HG03354 (cell line): ENCODE measurements at regions not wholly inside any gene's neighbourhood (a gene's known extent, or its start where the extent isn't known, plus 50 kb on each side); places are given as distances from the start of the nearest gene placed in this dataset.

ENCODE experiments used
- ATAC-seq: cut with Tn5 transposase; IDR thresholded peaks from one replicate; pipeline ENCODE4 v1.9.1; 2021; ENCODE audit warnings: mild to moderate bottlenecking; ENCODE audit not compliant: unreplicated experiment, poor library complexity, severe bottlenecking

DNA sequence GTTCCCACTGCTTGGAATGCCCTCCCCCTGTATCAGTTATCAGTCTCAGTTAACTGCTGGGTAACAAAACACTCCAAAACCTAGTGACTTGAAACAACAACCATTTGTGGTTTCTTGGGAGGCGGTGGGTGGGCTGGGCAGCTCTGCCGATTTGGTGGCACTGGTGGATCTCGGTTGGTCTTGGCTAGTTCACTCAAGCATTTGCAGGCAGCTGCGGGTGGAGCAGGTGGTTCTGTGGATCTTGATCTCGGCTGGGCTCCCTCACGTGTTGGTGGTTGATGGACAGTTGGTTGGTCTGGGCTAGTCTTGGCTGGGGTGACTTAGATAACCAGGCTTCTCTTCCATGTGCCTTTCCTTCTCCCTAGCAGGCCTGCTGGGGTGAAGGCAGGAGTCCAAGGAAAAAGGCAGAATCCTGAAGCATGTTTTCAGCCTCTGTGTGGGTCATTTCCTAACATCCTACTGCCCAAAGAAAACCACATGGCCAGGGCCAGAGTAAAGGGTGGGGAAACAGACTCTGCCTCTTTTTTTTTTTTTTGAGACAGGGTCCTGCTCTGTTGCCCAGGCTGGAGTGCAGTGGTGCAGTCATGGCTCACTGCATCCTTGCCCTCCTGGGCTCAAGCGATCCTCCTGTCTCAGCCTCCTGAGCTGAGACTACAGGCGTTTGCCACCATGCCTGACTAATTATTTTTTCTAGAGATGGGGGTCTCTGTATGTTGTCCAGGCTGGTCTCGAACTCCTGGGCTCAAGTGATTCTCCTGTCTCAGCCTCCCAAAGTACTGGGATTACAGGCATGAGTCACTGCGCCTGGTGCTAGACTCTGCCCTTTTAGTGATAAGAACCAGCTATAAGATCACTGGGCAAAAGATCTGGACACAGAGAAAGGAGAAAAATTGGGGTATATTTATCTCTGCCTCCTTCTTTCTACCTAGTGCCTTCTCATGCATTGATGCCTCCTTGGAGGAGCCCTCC is 183.7 kb downstream of the RGS3 start:
- ATAC-seq, result no peak

DNA sequence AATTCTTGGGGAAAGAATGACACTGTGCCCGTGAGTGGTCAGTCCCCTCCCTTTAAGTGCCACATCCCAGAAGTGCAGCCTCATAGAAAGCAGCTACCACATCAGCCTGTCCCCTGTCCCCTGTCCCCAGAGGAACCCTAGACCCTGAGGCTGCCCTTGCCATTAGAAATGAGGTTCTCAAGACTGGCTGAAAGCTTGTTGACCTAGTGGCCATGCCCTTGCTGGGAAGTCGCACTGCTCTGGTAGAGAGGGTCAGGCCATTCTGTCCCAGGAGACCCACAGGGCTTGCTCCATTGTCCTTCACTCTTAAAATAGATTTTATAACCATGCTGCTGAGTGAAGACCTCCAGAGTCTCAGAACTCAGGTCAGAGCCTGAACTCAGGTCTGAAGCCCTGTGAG is 184.5 kb downstream of the RGS3 start:
- no peak for ATAC-seq

GRCh38 chr9:113648586-113648985 is 185.1 kb downstream of the RGS3 start:
- ATAC-seq, result no peak

DNA sequence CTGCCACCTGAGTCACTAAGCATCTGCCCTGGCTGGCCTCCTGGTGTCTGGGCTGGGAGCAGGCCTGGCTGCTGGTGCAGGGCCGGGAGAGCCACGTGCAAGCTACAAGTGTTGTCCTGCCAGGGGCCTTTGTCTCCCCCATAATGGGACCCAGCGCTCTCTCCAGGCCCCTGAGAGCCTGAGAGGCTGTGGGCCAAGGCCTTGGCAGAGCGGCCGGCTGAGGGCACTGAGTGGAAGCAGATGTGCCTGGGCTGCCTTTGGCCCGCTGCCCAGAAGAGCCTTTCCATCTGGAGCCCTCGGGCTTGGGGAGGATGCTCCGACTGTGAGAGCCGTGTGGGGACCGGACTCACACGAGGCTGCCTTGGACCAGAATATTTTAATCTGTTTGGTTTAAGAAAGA is 185.5 kb downstream of the RGS3 start:
- no peak for ATAC-seq

- ATAC-seq, result no peak
Measured at GRCh38 chr9:113649855-113650206, 186.3 kb downstream of the RGS3 start.

GRCh38 chr9:113650207-113651131 is 186.9 kb downstream of the RGS3 start:
- ATAC-seq, result no peak

- ATAC-seq, result no peak
Measured at GRCh38 chr9:113651896-113652295, 188.4 kb downstream of the RGS3 start.

DNA sequence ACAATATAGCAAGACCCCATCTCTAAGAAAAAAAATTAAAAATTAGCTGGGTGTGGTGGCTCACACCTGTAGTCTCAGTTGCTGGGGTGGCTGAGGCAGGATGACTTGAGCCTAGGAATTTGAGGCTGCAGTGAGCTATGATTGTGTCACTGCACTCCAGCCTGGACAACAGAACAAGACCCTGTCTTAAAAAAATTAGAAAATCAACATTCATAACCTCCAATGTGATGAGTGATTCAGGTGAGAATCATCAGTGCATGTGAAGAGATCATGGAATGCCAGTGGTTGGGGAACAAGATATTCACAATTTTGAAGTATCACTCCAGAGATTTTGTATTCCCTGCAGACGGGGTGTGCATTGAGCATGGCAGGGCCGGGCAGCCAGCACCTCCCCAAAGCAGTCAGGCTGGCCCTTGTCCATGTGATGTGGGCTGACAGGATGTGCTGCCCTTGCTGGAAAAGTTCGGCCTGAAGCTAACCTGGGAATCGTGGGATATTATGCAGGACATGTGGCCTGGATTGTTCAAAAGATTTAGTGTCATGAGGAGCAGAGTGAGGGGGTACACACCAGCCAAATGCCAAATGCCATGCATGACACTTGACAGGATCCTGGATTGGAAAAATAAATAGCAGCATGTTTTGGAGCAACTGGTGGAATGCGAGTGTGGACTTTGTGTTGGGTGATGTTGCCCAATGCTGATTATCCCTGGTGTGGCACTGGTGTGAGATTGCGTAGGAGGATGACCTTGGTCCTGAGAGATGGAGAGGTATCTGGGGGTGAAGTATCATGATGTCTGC is 189.0 kb downstream of the RGS3 start:
- ATAC-seq, result no peak

GRCh38 chr9:113653746-113654604 is 190.4 kb downstream of the RGS3 start:
- no peak for ATAC-seq

- peak; percentile 24 for ATAC-seq
Measured at GRCh38 chr9:113654605-113655428, 191.3 kb downstream of the RGS3 start.

DNA sequence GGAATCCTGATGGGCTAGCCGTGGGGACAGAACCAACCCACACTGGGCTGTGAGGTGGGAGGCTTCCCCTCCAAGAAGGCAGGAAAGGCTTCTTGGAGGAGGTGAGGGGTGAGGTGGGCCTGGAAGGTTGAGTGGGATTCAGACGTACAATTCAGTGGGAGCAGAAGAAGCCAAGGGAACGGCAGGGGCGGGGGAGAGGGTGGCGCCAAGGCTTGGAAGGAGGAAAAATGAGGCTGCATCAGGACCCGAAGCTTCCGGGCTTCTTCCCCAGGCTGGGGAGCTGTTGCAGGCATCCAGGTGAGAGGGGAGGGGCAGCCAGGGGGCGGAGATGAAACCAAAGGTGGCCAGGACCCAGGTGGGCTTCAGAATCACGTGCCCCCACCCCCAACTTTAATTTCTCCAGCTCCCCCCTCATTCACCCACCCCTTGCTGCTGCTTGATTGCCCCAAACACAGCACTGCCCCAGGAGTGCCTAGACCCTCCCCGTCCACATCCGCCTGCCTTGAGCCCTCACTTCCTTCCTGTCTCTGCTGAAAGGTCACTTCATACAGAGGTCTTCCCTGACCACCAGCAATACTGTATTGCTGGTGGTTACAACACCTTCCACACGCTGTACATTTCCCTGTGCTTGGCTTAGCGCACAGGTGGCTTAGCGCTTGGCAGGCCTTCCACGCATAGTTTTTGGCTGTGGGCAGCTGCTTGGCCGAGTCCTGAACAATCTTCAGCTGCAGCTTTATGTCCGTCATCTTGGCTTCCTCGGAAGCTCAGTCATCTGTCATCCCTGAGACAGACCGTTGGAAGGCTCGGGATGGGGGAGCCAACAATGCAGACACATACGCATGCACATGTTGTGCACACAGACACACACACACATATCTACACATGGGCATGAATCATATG is 193.5 kb downstream of the RGS3 start:
- no peak for ATAC-seq

GRCh38 chr9:113657765-113658544 is 194.4 kb downstream of the RGS3 start:
- peak; percentile 81 for ATAC-seq

DNA sequence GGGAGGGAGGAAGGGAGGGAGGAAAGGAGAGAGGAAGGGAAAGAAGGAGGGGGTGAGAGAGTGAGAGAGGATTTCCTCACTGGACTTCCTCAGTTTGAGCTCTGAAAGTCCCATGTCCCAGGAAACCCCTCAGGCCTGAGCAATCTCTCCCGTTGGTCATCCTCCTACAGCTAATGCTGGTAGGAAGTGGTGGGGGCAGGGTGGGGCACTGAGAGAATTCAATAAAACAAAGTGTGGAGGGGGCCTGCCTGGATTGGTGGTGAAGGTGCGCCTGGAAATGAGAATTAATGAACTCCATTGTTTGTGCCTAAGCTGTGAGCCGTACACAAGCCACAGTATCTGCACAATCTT is 195.0 kb downstream of the RGS3 start:
- no peak for ATAC-seq

DNA sequence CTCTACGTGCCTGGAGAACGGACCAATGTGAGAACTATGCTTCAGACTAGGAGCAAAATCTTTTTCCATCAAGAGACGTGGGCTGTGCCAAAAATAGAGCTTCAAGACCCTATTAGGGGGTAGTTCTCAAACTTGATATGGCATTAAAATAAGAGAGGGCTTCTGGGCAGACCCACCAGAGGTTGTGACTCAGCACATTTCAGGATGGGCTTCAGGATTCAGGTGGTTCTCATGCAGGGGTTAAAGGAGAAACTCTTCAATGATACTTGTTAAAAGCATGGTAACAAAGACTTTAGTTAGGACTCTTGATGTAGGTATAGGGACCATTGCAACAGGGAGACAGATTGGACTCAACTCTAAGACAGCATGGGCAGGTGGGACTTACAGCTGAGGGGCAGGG is 195.5 kb downstream of the RGS3 start:
- no peak for ATAC-seq

- no peak for ATAC-seq
Measured at GRCh38 chr9:113659740-113660139, 196.2 kb downstream of the RGS3 start.

GRCh38 chr9:113660196-113660595 is 196.7 kb downstream of the RGS3 start:
- ATAC-seq, result no peak

DNA sequence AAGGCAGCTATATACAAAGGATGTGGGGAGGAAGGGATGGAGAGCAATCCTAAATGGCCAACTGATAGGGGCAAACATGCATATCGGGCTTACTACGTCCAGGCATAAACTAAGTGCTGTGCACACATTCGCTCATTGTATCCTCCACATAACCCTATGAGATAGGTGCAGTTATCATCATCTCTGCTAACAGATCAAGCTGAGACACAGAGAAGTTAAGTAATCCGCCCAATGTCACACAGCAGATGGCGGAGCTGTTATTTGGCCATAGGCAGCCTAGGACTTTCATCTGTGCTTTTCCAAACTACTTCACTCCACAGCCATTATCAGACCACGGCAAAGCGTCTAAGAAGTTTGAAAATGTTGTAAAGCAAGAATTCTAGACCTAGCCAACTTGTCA is 197.5 kb downstream of the RGS3 start:
- ATAC-seq, result no peak
